Keratinocyte (primary cell): ENCODE measurements at regions not wholly inside any gene's neighbourhood (a gene's known extent, or its start where the extent isn't known, plus 50 kb on each side); places are given as distances from the start of the nearest gene placed in this dataset.

Experiments used
- CTCF ChIP-seq, 3 experiments: IDR thresholded peaks in 1 of 3; conservative IDR thresholded peaks in 1 of 3; optimal IDR thresholded peaks in 1 of 3; 2 replicates in 2 of 3; 3 replicates in 1 of 3; pipeline versions ENCODE3 to v1.5.1; 2011; ENCODE audit warnings: low read length in 3 of 3, mild to moderate bottlenecking in 3 of 3, moderate library complexity in 2 of 3, control low read depth in 1 of 3, inconsistent platforms in 1 of 3; ENCODE audit not compliant: insufficient read depth in 2 of 3; ENCODE audit errors: extremely low read depth in 1 of 3
- EZH2 ChIP-seq: IDR thresholded peaks from one replicate; pipeline ENCODE4 v1.6.1; 2012; ENCODE audit warnings: inconsistent platforms, mild to moderate bottlenecking, low read length, moderate library complexity

GRCh38 chr15:72971766-72972165, 80.5 kb upstream of the NEO1 start:
- no peak for TF ChIP-seq EZH2
- no peak for TF ChIP-seq CTCF (optimal IDR thresholded peaks at IDR 0.05 in 1 of 3, IDR thresholded peaks at IDR 0.05 in 1 of 3, conservative IDR thresholded peaks at IDR 0.05 in 1 of 3; ENCODE audit: extremely low read depth in 1 of 3, insufficient read depth in 2 of 3, low read length in 3 of 3)
